Esophagus squamous epithelium (tissue), 4 donors: ENCODE measurements at regions not wholly inside any gene's neighbourhood (a gene's known extent, or its start where the extent isn't known, plus 50 kb on each side); places are given as distances from the start of the nearest gene placed in this dataset.

Experiments used
- POLR2A ChIP-seq, 4 donors: fragments of 450-650 bp; IDR thresholded peaks; one replicate each; pipeline ENCODE4 v1.6.1; 2017; ENCODE audit warnings: antibody characterized with exemption in 4 of 4, mild to moderate bottlenecking in 4 of 4, moderate library complexity in 3 of 4
- TF ChIP-seq, protein P1 (sequence below), 6 experiments: fragments of 450-650 bp in 4 of 6; fragments of 200-600 bp in 2 of 6; sonication (generic) in 2 of 6; IDR thresholded peaks; one replicate each; pipeline ENCODE4 v1.5.1; 2016 to 2019; ENCODE audit warnings: antibody characterized with exemption in 6 of 6, mild to moderate bottlenecking in 4 of 6, moderate library complexity in 4 of 6

DNA sequence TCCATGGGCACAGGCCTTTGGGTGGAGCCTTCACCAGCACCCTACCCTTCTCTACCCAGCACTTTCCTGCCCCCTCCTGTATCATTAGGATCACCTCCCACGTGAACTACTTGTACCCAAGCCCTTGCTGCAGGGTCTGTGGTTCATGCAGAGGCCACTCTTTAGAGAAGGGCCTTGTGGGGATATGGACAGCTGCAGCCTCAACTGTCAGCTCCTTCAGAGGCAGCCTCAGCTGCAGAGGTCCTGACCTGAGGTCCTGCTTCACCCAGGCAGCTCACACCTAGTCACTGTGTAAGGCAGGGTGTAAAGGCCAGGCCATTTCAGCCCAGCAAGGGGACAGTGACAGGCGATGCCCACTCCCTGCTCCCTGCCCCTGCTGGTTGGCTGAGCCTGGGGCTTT is 448.6 kb upstream of the PROK2 start:
- TF ChIP-seq, protein P1, sequence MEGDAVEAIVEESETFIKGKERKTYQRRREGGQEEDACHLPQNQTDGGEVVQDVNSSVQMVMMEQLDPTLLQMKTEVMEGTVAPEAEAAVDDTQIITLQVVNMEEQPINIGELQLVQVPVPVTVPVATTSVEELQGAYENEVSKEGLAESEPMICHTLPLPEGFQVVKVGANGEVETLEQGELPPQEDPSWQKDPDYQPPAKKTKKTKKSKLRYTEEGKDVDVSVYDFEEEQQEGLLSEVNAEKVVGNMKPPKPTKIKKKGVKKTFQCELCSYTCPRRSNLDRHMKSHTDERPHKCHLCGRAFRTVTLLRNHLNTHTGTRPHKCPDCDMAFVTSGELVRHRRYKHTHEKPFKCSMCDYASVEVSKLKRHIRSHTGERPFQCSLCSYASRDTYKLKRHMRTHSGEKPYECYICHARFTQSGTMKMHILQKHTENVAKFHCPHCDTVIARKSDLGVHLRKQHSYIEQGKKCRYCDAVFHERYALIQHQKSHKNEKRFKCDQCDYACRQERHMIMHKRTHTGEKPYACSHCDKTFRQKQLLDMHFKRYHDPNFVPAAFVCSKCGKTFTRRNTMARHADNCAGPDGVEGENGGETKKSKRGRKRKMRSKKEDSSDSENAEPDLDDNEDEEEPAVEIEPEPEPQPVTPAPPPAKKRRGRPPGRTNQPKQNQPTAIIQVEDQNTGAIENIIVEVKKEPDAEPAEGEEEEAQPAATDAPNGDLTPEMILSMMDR (IDR thresholded peaks at IDR 0.05), result no peak
- no peak for TF ChIP-seq POLR2A (IDR thresholded peaks at IDR 0.05)
